Lower lobe of right lung (tissue), 2 donors: ENCODE measurements at regions not wholly inside any gene's neighbourhood (a gene's known extent, or its start where the extent isn't known, plus 50 kb on each side); places are given as distances from the start of the nearest gene placed in this dataset.

Source experiments
- ATAC-seq, 2 donors: fragments of 200-7000 bp; cut with Tn5 transposase; one replicate each; pipeline ENCODE4 v1.9.1; 2020 to 2022; ENCODE audit warnings: mild to moderate bottlenecking in 2 of 2, moderate library complexity in 2 of 2
- DNase-seq: peaks from one replicate; pipeline ENCODE4 v3.0.0-alpha.2; 2020
- H3K27ac ChIP-seq: fragments of 200-600 bp; one replicate; pipeline ENCODE4 v1.8.0; 2022
- H3K27me3 ChIP-seq: fragments of 200-600 bp; one replicate; pipeline ENCODE4 v1.8.0; 2022; ENCODE audit warnings: low read depth
- H3K36me3 ChIP-seq: fragments of 200-600 bp; one replicate; pipeline ENCODE4 v1.8.0; 2022; ENCODE audit warnings: mild to moderate bottlenecking
- H3K4me1 ChIP-seq: fragments of 200-600 bp; one replicate; pipeline ENCODE4 v1.8.0; 2022
- H3K4me3 ChIP-seq: fragments of 200-600 bp; one replicate; pipeline ENCODE4 v1.8.0; 2022; ENCODE audit warnings: mild to moderate bottlenecking
- H3K9me3 ChIP-seq: fragments of 200-600 bp; one replicate; pipeline ENCODE4 v1.8.0; 2022
- CTCF ChIP-seq: fragments of 200-600 bp; IDR thresholded peaks from one replicate; pipeline ENCODE4 v1.8.0; 2022; ENCODE audit warnings: antibody characterized with exemption, mild to moderate bottlenecking
- intact Hi-C: fragments of 100-400 bp; cut with DNase I; formaldehyde crosslinking; loops from one replicate; pipeline ENCODE4 v1.11.0; 2022
- donor health status: DM: no; HTN: yes; CAD: no; lungs with severe emphysema.

DNA sequence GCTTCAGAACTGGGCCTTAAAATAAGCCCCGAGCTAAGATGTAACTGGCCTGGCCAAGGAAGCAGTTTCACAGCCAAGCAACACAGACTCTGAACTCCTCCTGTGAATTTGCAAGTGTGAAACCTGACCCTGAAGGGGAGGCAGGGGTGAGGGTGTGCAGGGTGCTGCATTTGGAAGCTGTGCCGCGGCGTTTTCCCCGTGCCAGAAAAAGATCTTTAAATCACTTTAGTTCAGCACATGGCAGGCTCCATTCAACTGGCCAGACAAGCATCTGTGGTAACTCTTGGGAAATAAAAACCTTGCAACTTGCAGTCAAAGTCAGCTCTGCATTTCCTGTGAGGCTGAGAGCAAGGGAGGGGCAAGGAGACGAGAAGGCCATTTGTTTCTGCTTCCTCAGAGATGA lies 209.3 kb upstream of the SOX11 start:
- no peak for DNase-seq
- Histone ChIP-seq H3K4me3 (no peak overlapping the region), H3K9me3 (no peaks in the 10 kb centered on the region), H3K4me1 (no peaks in the 10 kb centered on the region), H3K27ac (no peak overlapping the region), H3K27me3 (no peaks in the 10 kb centered on the region), H3K36me3 (no peaks in the 10 kb centered on the region)
- no peak for ATAC-seq
- intact Hi-C loops = no loop called here
- no peak for TF ChIP-seq CTCF

DNA sequence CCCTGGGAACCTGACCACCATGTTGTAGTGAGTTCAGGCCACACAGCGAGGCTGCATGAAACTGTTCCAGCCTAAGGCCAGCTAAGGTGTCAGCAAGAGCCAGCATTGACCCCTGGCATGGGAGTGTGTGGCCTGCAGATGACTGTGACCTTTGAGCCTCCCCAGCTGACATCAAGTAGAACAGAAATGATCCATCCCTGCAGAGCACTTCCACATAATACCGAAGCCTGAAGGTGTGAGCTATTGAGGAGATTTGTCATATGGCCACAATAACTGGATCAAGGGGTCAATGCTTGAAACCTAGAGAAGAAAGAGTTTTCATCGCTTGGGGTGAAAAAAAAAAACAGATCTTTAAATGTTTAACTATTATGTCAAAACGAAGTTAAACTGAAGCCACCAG lies 207.3 kb upstream of the SOX11 start:
- Histone ChIP-seq H3K36me3 (no peaks in the 10 kb centered on the region), H3K9me3 (no peaks in the 10 kb centered on the region), H3K27ac (no peak overlapping the region), H3K27me3 (no peaks in the 10 kb centered on the region), H3K4me1 (no peaks in the 10 kb centered on the region), H3K4me3 (no peak overlapping the region)
- intact Hi-C loops = no loop called here
- TF ChIP-seq CTCF = no peak
- ATAC-seq = no peak
- DNase-seq = no peak

- Histone ChIP-seq H3K27me3 (no peaks in the 10 kb centered on the region), H3K4me1 (no peaks in the 10 kb centered on the region), H3K36me3 (no peaks in the 10 kb centered on the region), H3K27ac (no peak overlapping the region), H3K4me3 (no peak overlapping the region), H3K9me3 (no peaks in the 10 kb centered on the region)
- TF ChIP-seq CTCF = no peak
- DNase-seq (no peak), ATAC-seq (peak; percentile 51 to 73)
- intact Hi-C loops = no loop called here
These were observed 200.7 kb upstream of the SOX11 start for GRCh38 chr2:5491523-5491922.

- no peak for TF ChIP-seq CTCF
- H3K4me1 ChIP-seq = no peaks in the 10 kb centered on the region
These were observed 198.9 kb upstream of the SOX11 start for GRCh38 chr2:5493256-5493655.

GRCh38 chr2:5494212-5494611 lies 198.0 kb upstream of the SOX11 start:
- no peaks in the 10 kb centered on the region for H3K27me3 ChIP-seq
- H3K4me3 ChIP-seq = no peak overlapping the region
- H3K36me3 ChIP-seq = no peaks in the 10 kb centered on the region
- H3K27ac ChIP-seq = no peak overlapping the region
- no peak for DNase-seq
- no peaks in the 10 kb centered on the region for H3K9me3 ChIP-seq
- H3K4me1 ChIP-seq = no peaks in the 10 kb centered on the region
- intact Hi-C loops = no loop called here
- no peak for TF ChIP-seq CTCF
- no peak for ATAC-seq

More at GRCh38 chr2:5493256-5493655, 198.9 kb upstream of the SOX11 start:
- ATAC-seq = no peak
- Histone ChIP-seq H3K36me3 (no peaks in the 10 kb centered on the region), H3K27me3 (no peaks in the 10 kb centered on the region), H3K27ac (no peak overlapping the region), H3K9me3 (no peaks in the 10 kb centered on the region), H3K4me3 (no peak overlapping the region)
- intact Hi-C loops = no loop called here
- DNase-seq = no peak

GRCh38 chr2:5495586-5495985 lies 196.6 kb upstream of the SOX11 start:
- Histone ChIP-seq H3K4me3 (no peak overlapping the region), H3K27ac (no peak overlapping the region), H3K36me3 (no peaks in the 10 kb centered on the region), H3K4me1 (no peaks in the 10 kb centered on the region), H3K27me3 (no peaks in the 10 kb centered on the region), H3K9me3 (no peaks in the 10 kb centered on the region)
- ATAC-seq (no peak), DNase-seq (no peak)
- intact Hi-C loops = no loop called here
- TF ChIP-seq CTCF = no peak
